Lower lobe of right lung (tissue), 2 donors: ENCODE measurements at regions not wholly inside any gene's neighbourhood (a gene's known extent, or its start where the extent isn't known, plus 50 kb on each side); places are given as distances from the start of the nearest gene placed in this dataset.

Experiments
- ATAC-seq, 2 donors: fragments of 200-7000 bp; cut with Tn5 transposase; one replicate each; pipeline ENCODE4 v1.9.1; 2020 to 2022; ENCODE audit warnings: mild to moderate bottlenecking in 2 of 2, moderate library complexity in 2 of 2
- DNase-seq: peaks from one replicate; pipeline ENCODE4 v3.0.0-alpha.2; 2020
- H3K27ac ChIP-seq: fragments of 200-600 bp; one replicate; pipeline ENCODE4 v1.8.0; 2022
- H3K27me3 ChIP-seq: fragments of 200-600 bp; one replicate; pipeline ENCODE4 v1.8.0; 2022; ENCODE audit warnings: low read depth
- H3K36me3 ChIP-seq: fragments of 200-600 bp; one replicate; pipeline ENCODE4 v1.8.0; 2022; ENCODE audit warnings: mild to moderate bottlenecking
- H3K4me1 ChIP-seq: fragments of 200-600 bp; one replicate; pipeline ENCODE4 v1.8.0; 2022
- H3K4me3 ChIP-seq: fragments of 200-600 bp; one replicate; pipeline ENCODE4 v1.8.0; 2022; ENCODE audit warnings: mild to moderate bottlenecking
- H3K9me3 ChIP-seq: fragments of 200-600 bp; one replicate; pipeline ENCODE4 v1.8.0; 2022
- intact Hi-C: fragments of 100-400 bp; cut with DNase I; formaldehyde crosslinking; loops from one replicate; pipeline ENCODE4 v1.11.0; 2022
- TF ChIP-seq, protein P1 (sequence below): fragments of 200-600 bp; IDR thresholded peaks from one replicate; pipeline ENCODE4 v1.8.0; 2022; ENCODE audit warnings: antibody characterized with exemption, mild to moderate bottlenecking
- donor health status: DM: no; HTN: yes; CAD: no; lungs with severe emphysema.

DNA sequence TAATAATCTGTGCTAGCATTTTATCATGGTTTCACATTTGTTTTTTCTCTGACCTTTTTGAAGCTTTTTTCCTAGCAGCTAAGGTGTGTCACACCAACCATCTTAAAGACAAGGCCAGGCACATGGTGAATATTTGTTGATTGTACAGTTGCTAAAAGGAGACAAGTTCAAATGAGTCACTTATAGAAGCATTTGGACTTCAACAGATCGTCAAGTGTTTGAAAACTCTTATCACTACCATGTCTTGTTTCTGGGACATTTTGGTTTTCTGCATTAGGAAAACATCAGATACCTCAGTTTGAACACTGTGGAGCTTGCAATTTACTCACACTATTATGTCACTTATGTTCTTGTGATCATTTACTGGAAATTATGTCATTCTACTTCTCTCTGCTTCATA is 407.3 kb downstream of the USP25 start:
- no peak overlapping the region for H3K27ac ChIP-seq
- no peaks in the 10 kb centered on the region for H3K9me3 ChIP-seq
- no peaks in the 10 kb centered on the region for H3K4me1 ChIP-seq
- no peaks in the 10 kb centered on the region for H3K36me3 ChIP-seq
- no peak overlapping the region for H3K4me3 ChIP-seq
- ATAC-seq: no peak
- intact Hi-C loops: no loop called here
- no peaks in the 10 kb centered on the region for H3K27me3 ChIP-seq
- TF ChIP-seq, protein P1, sequence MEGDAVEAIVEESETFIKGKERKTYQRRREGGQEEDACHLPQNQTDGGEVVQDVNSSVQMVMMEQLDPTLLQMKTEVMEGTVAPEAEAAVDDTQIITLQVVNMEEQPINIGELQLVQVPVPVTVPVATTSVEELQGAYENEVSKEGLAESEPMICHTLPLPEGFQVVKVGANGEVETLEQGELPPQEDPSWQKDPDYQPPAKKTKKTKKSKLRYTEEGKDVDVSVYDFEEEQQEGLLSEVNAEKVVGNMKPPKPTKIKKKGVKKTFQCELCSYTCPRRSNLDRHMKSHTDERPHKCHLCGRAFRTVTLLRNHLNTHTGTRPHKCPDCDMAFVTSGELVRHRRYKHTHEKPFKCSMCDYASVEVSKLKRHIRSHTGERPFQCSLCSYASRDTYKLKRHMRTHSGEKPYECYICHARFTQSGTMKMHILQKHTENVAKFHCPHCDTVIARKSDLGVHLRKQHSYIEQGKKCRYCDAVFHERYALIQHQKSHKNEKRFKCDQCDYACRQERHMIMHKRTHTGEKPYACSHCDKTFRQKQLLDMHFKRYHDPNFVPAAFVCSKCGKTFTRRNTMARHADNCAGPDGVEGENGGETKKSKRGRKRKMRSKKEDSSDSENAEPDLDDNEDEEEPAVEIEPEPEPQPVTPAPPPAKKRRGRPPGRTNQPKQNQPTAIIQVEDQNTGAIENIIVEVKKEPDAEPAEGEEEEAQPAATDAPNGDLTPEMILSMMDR: no peak
- DNase-seq: no peak

DNA sequence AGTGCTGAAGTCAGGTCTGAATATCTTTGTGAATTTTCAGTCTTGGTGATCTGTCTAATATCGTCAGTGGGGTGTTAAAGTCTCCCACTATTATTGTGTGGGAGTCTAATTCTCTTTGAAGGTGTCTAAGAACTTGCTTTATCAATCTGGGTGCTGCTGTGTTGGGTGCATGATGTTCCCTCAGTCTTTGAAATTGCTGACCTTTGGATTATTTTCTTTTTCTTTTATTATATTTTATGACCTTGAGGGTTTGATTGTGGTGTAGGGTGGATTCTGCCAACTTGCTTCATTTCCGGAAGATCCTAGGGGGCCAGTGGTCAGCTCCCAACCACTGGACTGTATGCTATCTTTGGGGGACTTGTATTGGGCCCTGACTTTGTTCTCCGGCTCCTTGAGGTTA is 415.3 kb downstream of the USP25 start:
- intact Hi-C loops: no loop called here
- ATAC-seq (no peak), DNase-seq (no peak)
- Histone ChIP-seq H3K36me3 (no peaks in the 10 kb centered on the region), H3K9me3 (no peaks in the 10 kb centered on the region), H3K4me3 (no peak overlapping the region), H3K4me1 (no peaks in the 10 kb centered on the region), H3K27me3 (no peaks in the 10 kb centered on the region), H3K27ac (no peak overlapping the region)
- TF ChIP-seq, protein P1: no peak

DNA sequence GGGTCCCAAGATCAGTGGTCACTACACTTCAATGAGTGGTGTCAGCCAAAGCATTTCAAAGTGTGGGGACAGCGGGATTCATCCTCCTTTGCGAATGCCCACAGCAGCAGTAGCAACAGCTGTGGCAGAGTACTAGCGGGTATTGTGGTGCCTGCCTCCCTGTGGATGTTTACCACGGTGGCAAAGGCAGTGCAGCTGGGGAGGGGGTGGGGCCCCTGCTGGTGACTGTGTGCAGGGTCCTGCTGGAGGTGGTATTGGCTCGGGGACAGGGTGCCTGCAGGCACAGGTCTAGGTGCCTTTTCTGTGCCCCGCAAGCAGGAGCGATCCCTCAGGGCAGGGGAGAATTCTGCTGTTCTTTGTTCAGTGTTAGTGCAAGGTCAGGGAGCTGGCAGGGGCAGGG is 415.7 kb downstream of the USP25 start:
- ATAC-seq (peak in 1 of 2 donors; percentile 25), DNase-seq (no peak)
- intact Hi-C loops: no loop called here

DNA sequence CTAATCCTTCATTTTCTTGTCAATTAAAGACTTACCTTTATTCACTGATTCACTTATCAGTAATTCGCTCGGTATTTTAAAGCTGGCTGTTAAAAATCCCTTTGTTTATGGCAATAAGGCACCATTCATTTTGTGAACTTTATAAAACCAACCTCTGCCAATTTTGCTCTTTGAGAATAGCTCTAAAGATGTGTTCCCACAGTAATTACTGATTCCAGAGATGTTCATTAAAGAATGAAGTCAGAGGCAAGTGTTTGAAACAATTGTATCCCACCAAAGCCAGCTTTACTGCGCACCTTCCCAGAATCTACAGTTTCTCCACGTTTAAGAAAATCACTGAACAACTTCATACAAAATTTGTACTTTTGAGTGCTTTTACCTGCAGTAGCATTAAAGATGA is 424.5 kb downstream of the USP25 start:
- Histone ChIP-seq H3K9me3 (no peaks in the 10 kb centered on the region), H3K36me3 (no peaks in the 10 kb centered on the region), H3K27me3 (no peaks in the 10 kb centered on the region), H3K27ac (no peak overlapping the region), H3K4me1 (no peaks in the 10 kb centered on the region), H3K4me3 (no peak overlapping the region)
- no peak for DNase-seq
- intact Hi-C loops: no loop called here
- no peak for ATAC-seq
- TF ChIP-seq, protein P1: no peak

More for the DNA sequence above, 415.7 kb downstream of the USP25 start:
- Histone ChIP-seq H3K9me3 (no peaks in the 10 kb centered on the region), H3K36me3 (no peaks in the 10 kb centered on the region), H3K27ac (no peak overlapping the region), H3K4me3 (no peak overlapping the region), H3K4me1 (no peaks in the 10 kb centered on the region), H3K27me3 (no peaks in the 10 kb centered on the region)
- TF ChIP-seq, protein P1: no peak

DNA sequence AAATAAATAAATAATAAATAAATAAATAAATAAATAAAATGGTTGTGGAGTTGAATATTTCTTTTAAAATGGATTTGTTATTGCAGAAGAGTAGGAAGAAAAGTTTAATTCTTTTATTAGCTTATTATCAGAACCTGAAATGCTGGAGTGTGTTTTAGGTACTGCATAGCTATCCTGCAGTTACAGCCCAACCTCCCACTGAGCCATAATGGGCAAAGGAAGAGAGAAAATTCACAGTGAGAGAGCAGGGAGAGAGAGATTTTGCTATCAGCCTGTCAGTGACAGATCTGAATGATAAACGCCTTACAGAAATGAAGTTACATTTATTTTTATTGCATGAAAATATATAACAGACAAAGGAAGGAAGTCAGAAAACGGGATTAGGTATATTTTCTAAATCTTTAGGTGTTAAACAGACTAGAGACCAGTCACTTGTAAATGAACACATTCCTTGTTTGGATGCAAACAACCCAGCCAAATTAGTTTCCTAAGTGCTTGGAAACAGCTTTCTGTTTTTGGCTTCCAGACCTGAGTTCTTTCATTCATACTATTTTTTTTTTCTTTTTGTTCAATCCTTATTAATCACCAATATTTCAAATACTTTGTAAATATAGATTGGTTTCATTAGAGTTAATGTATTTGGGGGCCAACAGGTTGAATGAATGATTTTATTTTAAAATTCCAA is 425.3 kb downstream of the USP25 start:
- Histone ChIP-seq H3K4me3 (no peak overlapping the region), H3K27ac (no peak overlapping the region), H3K27me3 (no peaks in the 10 kb centered on the region), H3K36me3 (no peaks in the 10 kb centered on the region), H3K4me1 (no peaks in the 10 kb centered on the region), H3K9me3 (no peaks in the 10 kb centered on the region)
- DNase-seq (no peak), ATAC-seq (no peak)
- intact Hi-C loops: no loop called here
- TF ChIP-seq, protein P1: no peak
